ENCODE measurements at regions not wholly inside any gene's neighbourhood (a gene's known extent, or its start where the extent isn't known, plus 50 kb on each side); places are given as distances from the start of the nearest gene placed in this dataset.

- no peak for DNase-seq
- H4K8ac ChIP-seq (replicated peaks; ENCODE audit: insufficient read length, low read depth, low read length): no peak overlapping the region
- H3K4me2 ChIP-seq (ENCODE audit: insufficient read depth, insufficient read length, low read length): no peak overlapping the region
- peaks cover 0 to 2% (median 0%) of the 10 kb centered on the region in 3 experiments; a peak in 4 of 7 replicates for H3K36me3 Mint-ChIP-seq (ENCODE audit: insufficient read depth in 1 of 3, low read depth in 3 of 3)
- no peaks in the 10 kb centered on the region for H3K79me1 ChIP-seq (ENCODE audit: insufficient read depth, low read depth, low read length, poor library complexity, severe bottlenecking)
- H2BK120ac ChIP-seq (ENCODE audit: low read depth, low read length, poor library complexity, severe bottlenecking): no peak overlapping the region
- H3K9ac ChIP-seq (ENCODE audit: extremely low read depth, insufficient read length, low read length): no peak overlapping the region
- H3K79me2 ChIP-seq (ENCODE audit: insufficient read depth, low read length): no peaks in the 10 kb centered on the region
- no peak overlapping the region for H3K4me3 Mint-ChIP-seq
- peaks cover 0 to 9% of the 10 kb centered on the region in 2 experiments; a peak in 1 of 4 replicates for H3K4me1 Mint-ChIP-seq
- no peak overlapping the region for H4K5ac ChIP-seq (ENCODE audit: insufficient read length, low read depth, low read length)
- H3K27me3 ChIP-seq (ENCODE audit: insufficient read depth, low read length): no peaks in the 10 kb centered on the region
- no peak overlapping the region for H3T11ph ChIP-seq (ENCODE audit: low read length)
- WGBS (ENCODE audit: extremely low coverage, insufficient read length, low lambda C conversion rate): no CpG with 5 or more reads among the region's 2 CpGs
- no peak overlapping the region for H3K18ac ChIP-seq (ENCODE audit: insufficient read length, low read depth, low read length)
- no peak overlapping the region for H3K27ac Mint-ChIP-seq
- no peak overlapping the region for H2BK15ac ChIP-seq (ENCODE audit: low read depth, low read length)
- H2BK12ac ChIP-seq (ENCODE audit: insufficient read length, low read depth, low read length): no peak overlapping the region
- TF ChIP-seq, protein P1, sequence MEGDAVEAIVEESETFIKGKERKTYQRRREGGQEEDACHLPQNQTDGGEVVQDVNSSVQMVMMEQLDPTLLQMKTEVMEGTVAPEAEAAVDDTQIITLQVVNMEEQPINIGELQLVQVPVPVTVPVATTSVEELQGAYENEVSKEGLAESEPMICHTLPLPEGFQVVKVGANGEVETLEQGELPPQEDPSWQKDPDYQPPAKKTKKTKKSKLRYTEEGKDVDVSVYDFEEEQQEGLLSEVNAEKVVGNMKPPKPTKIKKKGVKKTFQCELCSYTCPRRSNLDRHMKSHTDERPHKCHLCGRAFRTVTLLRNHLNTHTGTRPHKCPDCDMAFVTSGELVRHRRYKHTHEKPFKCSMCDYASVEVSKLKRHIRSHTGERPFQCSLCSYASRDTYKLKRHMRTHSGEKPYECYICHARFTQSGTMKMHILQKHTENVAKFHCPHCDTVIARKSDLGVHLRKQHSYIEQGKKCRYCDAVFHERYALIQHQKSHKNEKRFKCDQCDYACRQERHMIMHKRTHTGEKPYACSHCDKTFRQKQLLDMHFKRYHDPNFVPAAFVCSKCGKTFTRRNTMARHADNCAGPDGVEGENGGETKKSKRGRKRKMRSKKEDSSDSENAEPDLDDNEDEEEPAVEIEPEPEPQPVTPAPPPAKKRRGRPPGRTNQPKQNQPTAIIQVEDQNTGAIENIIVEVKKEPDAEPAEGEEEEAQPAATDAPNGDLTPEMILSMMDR (conservative IDR thresholded peaks at IDR 0.05): no peak
- H2AFZ ChIP-seq (ENCODE audit: low read length): no peak overlapping the region
- no peak overlapping the region for H4K91ac ChIP-seq (ENCODE audit: insufficient read length, low read depth, low read length)
- no peak overlapping the region for H3K27ac ChIP-seq (ENCODE audit: insufficient read length, low read depth, low read length)
- H3K27me3 Mint-ChIP-seq (ENCODE audit: low read depth): peaks cover 2% of the 10 kb centered on the region; the same call in 1 of the 2 replicates
- H3K4ac ChIP-seq (ENCODE audit: low read depth, low read length): no peak overlapping the region
- H3K9me3 ChIP-seq (ENCODE audit: control insufficient read depth, low read depth, low read length): no peaks in the 10 kb centered on the region
- no peaks in the 10 kb centered on the region for H3K4me1 ChIP-seq (ENCODE audit: insufficient read depth, low read length)
- no peak overlapping the region for H3K23ac ChIP-seq (ENCODE audit: insufficient read length, low read depth, low read length)
- H3K9me3 Mint-ChIP-seq: peaks cover 65 to 70% of the 10 kb centered on the region in 2 experiments
- H2BK5ac ChIP-seq (ENCODE audit: insufficient read length, low read length): no peak overlapping the region
- H3K14ac ChIP-seq (ENCODE audit: insufficient read depth, low read length): no peak overlapping the region
- no peak overlapping the region for H2BK20ac ChIP-seq (ENCODE audit: low read depth, low read length, poor library complexity, severe bottlenecking)
- no peak overlapping the region for H2AK5ac ChIP-seq (ENCODE audit: insufficient read length, low read length)
- no peaks in the 10 kb centered on the region for H4K20me1 ChIP-seq (ENCODE audit: control insufficient read depth, insufficient read depth, insufficient read length)
- no peaks in the 10 kb centered on the region for H3K23me2 ChIP-seq (ENCODE audit: insufficient read length, low read depth, low read length, poor library complexity, severe bottlenecking)
- no peak overlapping the region for H3K56ac ChIP-seq (ENCODE audit: insufficient read length, low read depth, low read length)
These were observed 184.7 kb upstream of the FRMPD4 start for GRCh38 chrX:11953615-11954014.

All from H9 (cell line).